Kidney glomerular epithelial cell (primary cell): ENCODE measurements at regions not wholly inside any gene's neighbourhood (a gene's known extent, or its start where the extent isn't known, plus 50 kb on each side); places are given as distances from the start of the nearest gene placed in this dataset.

Source experiments
- DNase-seq: peaks from one replicate; lab custom pipeline; 2025; lab: John Stamatoyannopoulos, UW

- no peak for DNase-seq
Measured at GRCh38 chr13:112001571-112001970, 65.4 kb upstream of the SOX1 start.

GRCh38 chr13:112003396-112003795 is 63.6 kb upstream of the SOX1 start:
- no peak for DNase-seq

- DNase-seq, result no peak
Measured at GRCh38 chr13:112003941-112004340, 63.0 kb upstream of the SOX1 start.

- no peak for DNase-seq
Measured at GRCh38 chr13:112005925-112006324, 61.0 kb upstream of the SOX1 start.

- DNase-seq, result no peak
Measured at GRCh38 chr13:112007191-112007590, 59.8 kb upstream of the SOX1 start.

- no peak for DNase-seq
Measured at GRCh38 chr13:112010714-112011113, 56.2 kb upstream of the SOX1 start.

GRCh38 chr13:112012016-112012704 is 54.8 kb upstream of the SOX1 start:
- DNase-seq, result no peak

- DNase-seq, result no peak
Measured at GRCh38 chr13:112012705-112013085, 54.3 kb upstream of the SOX1 start.

- no peak for DNase-seq
Measured at GRCh38 chr13:112013665-112014064, 53.3 kb upstream of the SOX1 start.

- DNase-seq, result no peak
Measured at GRCh38 chr13:112014857-112015256, 52.1 kb upstream of the SOX1 start.
